Activated naive CD4-positive, alpha-beta T cell treated with anti-CD3 and anti-CD28 coated beads, Interleukin-2, amount 50 U/mL, for 24 hours (primary cell): ENCODE measurements at regions not wholly inside any gene's neighbourhood (a gene's known extent, or its start where the extent isn't known, plus 50 kb on each side); places are given as distances from the start of the nearest gene placed in this dataset.

Experiments
- H3K27ac Mint-ChIP-seq: one replicate; pipeline ENCODE4 v1.8.0; 2021; ENCODE audit warnings: mild to moderate bottlenecking, mixed read lengths
- H3K27me3 Mint-ChIP-seq: one replicate; pipeline ENCODE4 v1.8.0; 2021; ENCODE audit warnings: mixed read lengths
- H3K36me3 Mint-ChIP-seq: one replicate; pipeline ENCODE4 v1.8.0; 2021; ENCODE audit warnings: mixed read lengths
- H3K4me1 Mint-ChIP-seq: one replicate; pipeline ENCODE4 v1.8.0; 2021; ENCODE audit warnings: mixed read lengths
- H3K4me3 Mint-ChIP-seq: one replicate; pipeline ENCODE4 v1.8.0; 2021; ENCODE audit warnings: mild to moderate bottlenecking, mixed read lengths
- H3K9me3 Mint-ChIP-seq: one replicate; pipeline ENCODE4 v1.8.0; 2021; ENCODE audit warnings: mixed read lengths

DNA sequence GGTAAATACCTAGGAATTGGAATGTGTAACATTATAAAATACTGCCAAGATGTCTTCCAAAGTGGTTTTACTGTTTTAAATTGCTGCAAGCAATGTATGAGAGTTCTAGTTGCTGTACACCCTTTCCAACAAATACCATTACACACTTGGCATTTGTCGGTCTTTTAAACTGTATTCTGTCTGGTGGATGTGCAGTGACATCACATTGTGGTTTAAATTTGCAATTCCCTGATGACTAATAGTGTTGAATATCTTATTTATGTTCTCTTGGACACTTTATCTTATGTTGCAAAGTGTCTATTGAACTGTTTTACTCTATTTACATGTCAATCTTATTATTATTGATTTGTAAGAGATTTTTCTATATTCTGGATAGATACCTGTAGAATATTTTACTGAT lies 561.2 kb upstream of the B3GALT2 start:
- Mint-ChIP-seq H3K27ac (no peak overlapping the region), H3K36me3 (no peaks in the 10 kb centered on the region), H3K9me3 (no peaks in the 10 kb centered on the region), H3K27me3 (no peaks in the 10 kb centered on the region), H3K4me3 (no peak overlapping the region), H3K4me1 (no peaks in the 10 kb centered on the region)

DNA sequence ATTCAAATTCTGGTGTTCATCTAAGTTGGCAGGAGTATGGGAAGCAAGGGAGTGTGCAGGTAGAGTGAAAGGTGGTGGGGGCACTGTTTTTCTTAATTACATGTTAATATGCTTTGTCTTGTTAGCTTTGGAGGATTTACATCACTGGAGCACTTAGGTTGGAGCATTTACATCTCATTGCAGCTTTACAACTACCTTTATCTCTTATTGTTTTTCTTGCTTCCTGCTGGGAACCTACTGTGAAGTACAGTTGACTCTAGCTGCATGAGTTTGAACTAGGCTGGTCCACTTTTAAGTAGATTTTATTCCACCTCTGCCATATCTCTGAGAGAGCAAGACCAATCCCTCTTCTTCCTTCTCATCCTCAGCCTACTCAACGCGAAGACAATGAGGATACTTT lies 554.8 kb upstream of the B3GALT2 start:
- Mint-ChIP-seq H3K36me3 (no peaks in the 10 kb centered on the region), H3K27me3 (no peaks in the 10 kb centered on the region), H3K4me3 (no peak overlapping the region), H3K4me1 (peaks cover 3% of the 10 kb centered on the region), H3K27ac (no peak overlapping the region), H3K9me3 (no peaks in the 10 kb centered on the region)

DNA sequence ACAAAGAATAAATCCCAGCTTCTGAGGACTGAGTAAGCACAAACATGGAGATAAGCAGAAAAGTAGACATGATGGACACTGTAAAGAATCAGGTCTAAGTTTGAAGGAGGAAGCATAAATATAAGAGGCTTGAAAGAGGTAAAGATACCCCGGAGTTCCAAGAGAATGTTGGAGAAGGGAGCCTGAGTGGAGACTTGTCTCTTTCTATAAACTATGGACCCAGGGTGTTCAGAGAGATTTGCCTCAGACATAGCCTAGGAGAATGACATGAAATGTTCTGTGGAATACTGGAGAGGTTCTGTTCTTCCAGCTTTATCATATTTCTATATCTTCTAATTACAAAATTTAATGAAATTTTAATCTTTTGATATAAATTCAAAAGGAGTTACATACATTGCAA lies 554.3 kb upstream of the B3GALT2 start:
- H3K27ac Mint-ChIP-seq: no peak overlapping the region
- no peaks in the 10 kb centered on the region for H3K9me3 Mint-ChIP-seq
- no peaks in the 10 kb centered on the region for H3K36me3 Mint-ChIP-seq
- H3K4me1 Mint-ChIP-seq: peaks cover 3% of the 10 kb centered on the region
- H3K27me3 Mint-ChIP-seq: no peaks in the 10 kb centered on the region
- no peak overlapping the region for H3K4me3 Mint-ChIP-seq

DNA sequence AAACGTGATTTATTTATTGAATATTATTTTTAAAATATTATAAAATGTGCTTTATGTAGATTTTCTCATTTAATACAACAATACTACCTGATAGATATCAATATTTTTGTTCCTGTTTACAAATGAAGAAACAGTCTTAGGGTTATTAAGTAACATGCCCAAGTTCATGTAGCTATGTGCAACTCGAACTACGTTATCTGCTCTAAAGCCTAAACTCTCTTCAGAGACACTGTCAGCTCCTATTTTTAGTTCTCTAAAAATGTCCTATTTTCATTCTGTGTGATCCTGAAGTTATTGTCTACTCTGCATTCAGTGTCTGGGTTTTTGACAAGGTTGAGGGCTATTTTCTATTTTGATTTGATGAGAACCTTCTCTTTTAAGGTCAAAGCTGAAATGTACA lies 550.1 kb upstream of the B3GALT2 start:
- Mint-ChIP-seq H3K27me3 (no peaks in the 10 kb centered on the region), H3K4me3 (no peak overlapping the region), H3K9me3 (no peaks in the 10 kb centered on the region), H3K36me3 (no peaks in the 10 kb centered on the region), H3K4me1 (peaks cover 3% of the 10 kb centered on the region), H3K27ac (no peak overlapping the region)

DNA sequence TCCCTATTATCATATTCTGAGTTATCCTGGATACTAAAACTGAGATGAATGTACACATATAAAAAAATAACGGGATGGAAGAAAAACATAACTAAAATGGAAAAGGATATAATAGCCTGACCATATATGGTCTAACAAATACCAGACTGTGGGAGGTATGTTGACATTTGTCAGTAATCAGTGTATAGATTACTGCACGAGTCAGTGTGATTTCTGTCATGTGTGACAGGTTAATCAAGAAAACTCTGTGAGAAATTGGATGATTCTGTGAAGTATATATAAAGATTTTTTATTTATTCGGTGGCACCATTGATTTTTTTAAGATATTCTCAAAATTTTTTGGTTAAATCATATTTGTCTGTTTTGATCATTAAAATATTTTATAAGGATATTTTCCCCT lies 547.3 kb upstream of the B3GALT2 start:
- no peak overlapping the region for H3K27ac Mint-ChIP-seq
- H3K4me1 Mint-ChIP-seq: peaks cover 3% of the 10 kb centered on the region
- H3K4me3 Mint-ChIP-seq: no peak overlapping the region
- no peaks in the 10 kb centered on the region for H3K36me3 Mint-ChIP-seq
- no peaks in the 10 kb centered on the region for H3K27me3 Mint-ChIP-seq
- no peaks in the 10 kb centered on the region for H3K9me3 Mint-ChIP-seq

DNA sequence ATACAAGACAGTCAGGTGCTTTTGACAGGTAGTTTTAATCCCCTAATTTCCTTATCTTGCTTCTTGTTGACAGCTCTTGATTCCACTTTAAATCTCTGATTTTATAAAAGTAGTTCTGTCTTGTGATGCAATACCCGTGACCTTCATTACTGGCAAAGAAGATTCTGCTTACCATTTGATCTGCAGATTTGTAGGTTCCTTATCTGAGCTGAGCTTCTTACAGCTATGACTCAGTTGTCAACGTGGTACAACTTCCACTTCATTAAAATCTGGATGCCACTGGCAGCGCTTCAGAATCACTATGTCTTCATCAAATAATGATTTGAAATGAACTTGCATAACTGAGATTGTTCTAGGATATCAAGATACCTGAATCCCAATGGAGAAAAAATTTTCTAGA lies 543.6 kb upstream of the B3GALT2 start:
- no peaks in the 10 kb centered on the region for H3K36me3 Mint-ChIP-seq
- no peak overlapping the region for H3K27ac Mint-ChIP-seq
- no peak overlapping the region for H3K4me3 Mint-ChIP-seq
- no peaks in the 10 kb centered on the region for H3K9me3 Mint-ChIP-seq
- H3K27me3 Mint-ChIP-seq: no peaks in the 10 kb centered on the region
- no peaks in the 10 kb centered on the region for H3K4me1 Mint-ChIP-seq

DNA sequence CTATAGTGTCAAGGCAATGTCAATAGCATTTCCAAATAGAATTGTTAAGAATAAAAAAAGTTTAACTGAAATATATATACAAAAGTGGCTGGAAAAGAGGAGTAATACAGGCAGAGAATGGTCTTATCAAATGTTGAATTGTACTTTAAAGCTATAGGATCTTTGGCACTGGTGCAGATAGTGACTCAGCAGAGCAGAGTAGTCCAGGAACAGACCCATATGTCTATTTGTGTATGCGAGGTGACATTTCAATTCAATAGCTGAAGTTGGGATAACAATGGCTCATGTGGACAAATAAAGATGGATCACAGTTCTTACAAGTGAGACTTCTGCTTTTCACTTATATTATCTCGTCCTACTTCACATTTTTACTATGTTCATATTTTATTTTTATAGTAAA lies 543.0 kb upstream of the B3GALT2 start:
- Mint-ChIP-seq H3K4me1 (no peaks in the 10 kb centered on the region), H3K27me3 (no peaks in the 10 kb centered on the region), H3K36me3 (no peaks in the 10 kb centered on the region), H3K4me3 (no peak overlapping the region), H3K9me3 (no peaks in the 10 kb centered on the region), H3K27ac (no peak overlapping the region)

DNA sequence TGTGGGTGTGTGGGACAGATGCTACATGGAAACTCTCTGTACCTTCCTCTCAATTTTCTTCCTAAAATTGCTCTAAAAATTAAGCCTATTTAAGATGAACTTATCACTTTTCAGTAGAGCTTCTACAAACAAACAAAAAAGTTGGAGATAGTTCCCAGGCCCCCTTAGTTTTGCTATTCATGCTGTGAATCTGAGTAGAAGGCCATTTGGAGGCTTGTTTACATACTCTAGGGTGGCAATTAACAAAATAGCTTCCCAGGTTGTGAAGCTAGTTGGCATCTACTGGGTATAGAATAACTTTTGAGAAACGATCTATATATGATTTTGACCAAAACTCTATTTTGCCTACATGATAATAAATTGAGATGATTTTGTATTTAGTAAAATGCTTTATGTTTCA lies 541.4 kb upstream of the B3GALT2 start:
- no peak overlapping the region for H3K27ac Mint-ChIP-seq
- no peaks in the 10 kb centered on the region for H3K27me3 Mint-ChIP-seq
- H3K36me3 Mint-ChIP-seq: no peaks in the 10 kb centered on the region
- H3K9me3 Mint-ChIP-seq: no peaks in the 10 kb centered on the region
- no peak overlapping the region for H3K4me3 Mint-ChIP-seq
- H3K4me1 Mint-ChIP-seq: no peaks in the 10 kb centered on the region

DNA sequence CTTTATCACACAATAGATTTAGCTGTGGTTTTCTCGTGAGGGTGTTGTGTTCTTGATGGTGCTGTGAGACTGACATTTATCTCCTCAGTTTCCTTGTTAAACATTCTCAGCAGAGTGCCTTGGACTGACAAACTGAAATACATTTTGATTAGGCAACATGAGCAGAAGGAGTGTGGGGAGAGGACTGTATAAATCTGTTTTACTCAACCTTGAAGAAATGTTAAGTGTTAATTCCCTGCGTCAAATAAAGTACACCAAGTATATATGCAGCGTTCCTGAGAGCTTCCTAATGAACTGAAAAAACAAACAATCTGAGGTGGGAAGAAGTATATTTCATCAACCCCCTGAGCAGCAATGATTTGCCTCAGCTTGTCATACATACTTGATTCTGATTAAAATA lies 540.3 kb upstream of the B3GALT2 start:
- no peaks in the 10 kb centered on the region for H3K36me3 Mint-ChIP-seq
- no peaks in the 10 kb centered on the region for H3K9me3 Mint-ChIP-seq
- H3K27ac Mint-ChIP-seq: no peak overlapping the region
- no peak overlapping the region for H3K4me3 Mint-ChIP-seq
- no peaks in the 10 kb centered on the region for H3K27me3 Mint-ChIP-seq
- H3K4me1 Mint-ChIP-seq: no peaks in the 10 kb centered on the region

DNA sequence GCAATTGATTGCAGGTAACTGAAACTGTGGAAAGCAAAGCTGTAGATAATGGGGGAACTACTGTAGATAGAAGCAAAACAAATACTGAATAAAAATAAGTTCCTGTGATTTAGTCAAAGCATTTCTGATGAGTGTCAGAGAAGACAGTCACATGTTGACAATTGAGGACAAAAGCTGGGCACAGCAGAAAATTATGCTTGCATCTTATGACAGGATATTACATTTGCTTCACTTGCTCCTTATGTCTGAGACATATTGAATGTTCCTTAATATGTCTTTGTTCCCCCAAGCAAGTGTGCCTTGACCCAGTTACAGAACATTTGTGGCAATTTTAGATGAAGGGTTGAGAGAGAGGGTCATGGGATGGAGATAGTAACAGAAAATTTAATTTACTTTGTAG lies 526.0 kb upstream of the B3GALT2 start:
- no peaks in the 10 kb centered on the region for H3K27me3 Mint-ChIP-seq
- no peak overlapping the region for H3K4me3 Mint-ChIP-seq
- H3K36me3 Mint-ChIP-seq: no peaks in the 10 kb centered on the region
- no peaks in the 10 kb centered on the region for H3K9me3 Mint-ChIP-seq
- H3K4me1 Mint-ChIP-seq: peaks cover 9% of the 10 kb centered on the region
- no peak overlapping the region for H3K27ac Mint-ChIP-seq

DNA sequence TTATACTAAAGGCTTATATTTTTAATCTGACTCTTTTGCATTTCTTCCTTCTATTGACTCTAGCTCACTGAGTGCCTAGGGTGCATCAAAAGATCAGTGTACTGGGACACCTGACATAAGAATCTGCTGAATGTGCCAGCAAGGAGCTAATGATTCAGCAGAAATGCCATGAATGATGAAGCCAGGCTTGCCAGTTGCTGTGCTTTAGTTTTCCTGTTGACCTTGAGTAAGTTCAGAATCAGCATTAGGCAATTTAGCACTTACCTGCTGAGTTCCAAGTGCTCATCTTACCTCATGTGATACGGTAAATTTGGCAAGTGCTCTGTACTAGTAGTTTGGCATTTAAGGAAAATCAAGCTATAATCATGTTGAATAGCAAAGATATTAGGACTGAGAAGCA lies 523.2 kb upstream of the B3GALT2 start:
- Mint-ChIP-seq H3K36me3 (peaks cover 1% of the 10 kb centered on the region), H3K9me3 (no peaks in the 10 kb centered on the region), H3K4me3 (no peak overlapping the region), H3K27ac (no peak overlapping the region), H3K4me1 (peaks cover 9% of the 10 kb centered on the region), H3K27me3 (no peaks in the 10 kb centered on the region)

DNA sequence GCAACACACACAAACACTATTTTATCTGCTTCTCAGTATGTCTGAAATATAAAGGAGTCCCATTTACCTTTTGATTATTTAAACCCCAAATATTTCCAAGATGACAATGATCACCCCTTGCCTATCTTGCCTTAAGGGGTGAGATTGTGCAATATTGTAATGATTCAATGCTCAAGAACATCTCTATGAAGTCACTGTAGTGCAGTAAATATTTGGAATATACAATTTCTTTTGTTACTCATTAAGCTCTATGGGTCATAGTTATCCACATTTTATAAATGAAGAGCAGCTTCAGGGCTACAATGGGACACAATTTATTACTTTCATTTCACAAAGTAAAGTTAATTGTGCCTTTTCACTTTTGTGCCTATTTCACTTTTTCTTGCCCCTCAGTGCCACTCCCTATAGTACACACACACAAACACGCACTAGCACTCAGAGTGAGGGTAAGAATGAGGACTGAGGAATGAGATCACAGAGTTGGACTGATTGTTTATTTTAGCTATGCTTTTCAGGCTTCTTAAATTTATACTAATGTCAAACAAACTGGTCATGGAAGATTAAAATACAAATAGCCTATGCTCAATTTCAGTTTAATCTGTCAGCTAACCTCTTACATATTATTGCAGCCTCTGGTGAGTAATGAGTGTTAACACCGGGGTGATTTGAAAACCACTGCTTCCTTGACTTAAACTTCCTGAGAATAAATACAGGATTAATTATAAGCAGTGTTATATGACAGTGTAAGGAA lies 521.0 kb upstream of the B3GALT2 start:
- Mint-ChIP-seq H3K4me3 (no peak overlapping the region), H3K4me1 (peaks cover 9% of the 10 kb centered on the region), H3K27me3 (no peaks in the 10 kb centered on the region), H3K27ac (no peak overlapping the region), H3K36me3 (peaks cover 1% of the 10 kb centered on the region), H3K9me3 (no peaks in the 10 kb centered on the region)

DNA sequence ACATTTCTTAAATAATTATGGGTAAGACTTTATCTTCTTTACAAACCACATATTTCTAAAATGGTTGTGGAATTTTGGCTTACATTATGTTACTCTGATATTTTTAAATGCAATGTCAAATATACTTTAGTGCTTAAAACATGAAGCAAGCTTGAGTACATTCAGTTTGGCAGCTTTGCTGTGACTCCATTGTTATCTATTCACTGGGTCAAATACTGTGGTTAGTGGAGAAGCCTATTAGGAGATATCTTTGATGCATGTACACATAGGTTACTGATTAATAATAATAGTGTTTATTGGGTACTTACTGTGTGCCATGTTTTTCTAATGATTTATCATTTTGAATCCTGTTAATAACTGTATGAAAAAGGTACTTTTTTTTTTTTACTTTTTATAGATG lies 520.4 kb upstream of the B3GALT2 start:
- no peak overlapping the region for H3K4me3 Mint-ChIP-seq
- peaks cover 14% of the 10 kb centered on the region for H3K4me1 Mint-ChIP-seq
- H3K9me3 Mint-ChIP-seq: no peaks in the 10 kb centered on the region
- H3K27ac Mint-ChIP-seq: no peak overlapping the region
- no peaks in the 10 kb centered on the region for H3K27me3 Mint-ChIP-seq
- H3K36me3 Mint-ChIP-seq: peaks cover 1% of the 10 kb centered on the region

DNA sequence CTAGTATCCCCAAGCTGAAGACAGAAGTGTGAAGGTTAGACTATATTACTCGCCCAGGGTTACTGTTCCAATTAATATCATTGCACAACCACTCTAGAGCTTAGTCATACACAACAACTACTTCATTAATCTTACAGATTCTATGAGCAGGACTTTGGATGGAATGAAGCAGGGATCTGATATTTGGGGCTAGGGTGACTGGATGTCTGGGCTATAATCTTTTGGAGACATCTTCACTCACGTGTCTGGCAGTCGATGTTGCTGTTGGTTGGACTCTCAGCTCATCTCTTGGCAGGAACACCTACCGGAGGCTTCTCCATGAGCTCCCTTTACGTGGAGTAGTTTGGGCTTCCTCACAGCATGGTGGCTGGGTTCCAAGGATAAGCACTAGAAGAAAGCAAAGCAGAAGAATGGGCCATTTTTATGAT lies 519.2 kb upstream of the B3GALT2 start:
- peaks cover 24% of the 10 kb centered on the region for H3K4me1 Mint-ChIP-seq
- H3K4me3 Mint-ChIP-seq: no peak overlapping the region
- H3K36me3 Mint-ChIP-seq: peaks cover 1% of the 10 kb centered on the region

DNA sequence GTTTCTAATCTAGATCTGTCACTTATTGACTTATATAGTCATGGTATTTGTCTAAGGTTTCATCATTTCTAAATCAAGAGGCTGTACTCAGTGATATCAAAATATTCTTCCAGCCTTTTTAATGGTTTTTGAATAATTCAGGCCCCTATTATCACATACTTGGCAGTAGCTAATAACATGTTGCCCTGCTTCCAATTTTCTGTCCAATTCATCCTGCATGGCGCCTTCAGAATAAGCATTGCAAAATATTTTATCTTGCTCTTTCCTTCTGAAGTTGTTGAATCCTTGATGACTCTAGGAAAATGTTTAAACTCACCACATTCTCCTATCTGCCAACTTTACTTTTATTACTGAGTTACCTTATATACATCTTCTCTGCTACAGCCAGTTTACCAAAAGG lies 517.2 kb upstream of the B3GALT2 start:
- Mint-ChIP-seq H3K4me3 (no peak overlapping the region), H3K4me1 (peaks cover 29% of the 10 kb centered on the region), H3K9me3 (no peaks in the 10 kb centered on the region), H3K36me3 (peaks cover 1% of the 10 kb centered on the region), H3K27me3 (no peaks in the 10 kb centered on the region), H3K27ac (no peak overlapping the region)

More for the DNA sequence above, 519.2 kb upstream of the B3GALT2 start:
- no peaks in the 10 kb centered on the region for H3K9me3 Mint-ChIP-seq
- H3K27ac Mint-ChIP-seq: no peak overlapping the region
- no peaks in the 10 kb centered on the region for H3K27me3 Mint-ChIP-seq

DNA sequence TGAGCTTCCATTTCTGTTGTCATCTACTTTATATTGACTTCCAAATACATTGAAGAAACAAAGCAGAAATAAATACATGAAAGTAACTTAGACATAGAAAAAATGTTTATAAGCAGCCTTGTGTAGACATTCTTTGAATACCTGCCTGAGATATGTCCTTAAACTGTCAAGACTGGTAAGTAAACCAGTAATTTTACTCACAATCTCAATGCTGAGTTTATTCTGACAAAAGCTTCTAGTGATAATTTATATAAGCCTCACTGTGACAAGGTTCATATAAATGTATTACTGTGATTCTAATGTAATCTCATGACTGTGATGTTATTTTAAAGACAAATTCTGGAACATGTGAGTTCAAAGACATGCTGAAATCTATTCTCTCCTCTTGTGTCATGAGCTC lies 516.7 kb upstream of the B3GALT2 start:
- no peak overlapping the region for H3K27ac Mint-ChIP-seq
- no peaks in the 10 kb centered on the region for H3K27me3 Mint-ChIP-seq
- peaks cover 27% of the 10 kb centered on the region for H3K4me1 Mint-ChIP-seq
- H3K4me3 Mint-ChIP-seq: no peak overlapping the region
- no peaks in the 10 kb centered on the region for H3K9me3 Mint-ChIP-seq
- peaks cover 1% of the 10 kb centered on the region for H3K36me3 Mint-ChIP-seq

DNA sequence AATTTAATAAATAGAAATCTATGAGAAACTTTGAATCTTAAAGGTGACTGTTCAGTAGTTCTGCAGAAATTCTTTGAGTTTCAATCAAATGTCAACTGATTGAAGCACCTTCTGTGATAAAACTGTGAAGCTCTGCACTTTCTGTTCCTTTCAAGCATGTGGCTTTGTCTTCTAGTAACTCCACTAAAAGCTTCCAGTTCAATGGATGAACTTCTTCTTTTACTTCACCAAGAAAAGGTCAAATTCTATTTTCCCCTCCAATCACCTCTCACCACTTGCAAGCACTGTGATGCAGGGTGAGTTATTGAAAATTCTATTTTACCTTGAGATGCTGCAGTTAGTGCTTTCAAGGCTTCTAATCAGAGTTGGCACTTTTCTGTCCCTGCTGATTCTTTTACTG lies 515.3 kb upstream of the B3GALT2 start:
- Mint-ChIP-seq H3K36me3 (peaks cover 1% of the 10 kb centered on the region), H3K4me3 (no peak overlapping the region), H3K27ac (no peak overlapping the region), H3K4me1 (peaks cover 20% of the 10 kb centered on the region), H3K9me3 (no peaks in the 10 kb centered on the region), H3K27me3 (no peaks in the 10 kb centered on the region)
